ENCODE measurements at regions not wholly inside any gene's neighbourhood (a gene's known extent, or its start where the extent isn't known, plus 50 kb on each side); places are given as distances from the start of the nearest gene placed in this dataset.

GRCh38 chr14:51574009-51574408, 77.7 kb upstream of the FRMD6 start:
- H3K79me2 ChIP-seq (replicated peaks; ENCODE audit: insufficient read depth, low read length) = no peaks in the 10 kb centered on the region
- H3K27me3 ChIP-seq (ENCODE audit: insufficient read depth, low read depth, low read length) = no peaks in the 10 kb centered on the region
- TF ChIP-seq MXI1 (conservative IDR thresholded peaks at IDR 0.05; ENCODE audit: poor library complexity, severe bottlenecking) (no peak), EZH2 (IDR thresholded peaks at IDR 0.05; ENCODE audit: borderline replicate concordance, insufficient read depth, low read length, poor library complexity, severe bottlenecking) (no peak), SMC3 (conservative IDR thresholded peaks at IDR 0.05; ENCODE audit: poor library complexity) (no peak), REST (IDR thresholded peaks at IDR 0.05; ENCODE audit: borderline replicate concordance) (no peak), TAF1 (IDR thresholded peaks at IDR 0.05; ENCODE audit: low read depth) (no peak), POLR2AphosphoS5 (IDR thresholded peaks at IDR 0.05) (no peak), RAD21 (conservative IDR thresholded peaks at IDR 0.05) (no peak)
- H3K9me2 ChIP-seq (ENCODE audit: insufficient read depth, low read length) = no peaks in the 10 kb centered on the region
- no peaks in the 10 kb centered on the region for H3K36me3 ChIP-seq (ENCODE audit: insufficient read depth, low read length)
- no peaks in the 10 kb centered on the region for H3F3A ChIP-seq (ENCODE audit: insufficient read depth, low read length, poor library complexity, severe bottlenecking)
- no peaks in the 10 kb centered on the region for H4K20me1 ChIP-seq (ENCODE audit: insufficient read depth)
- no peak overlapping the region for H3K4me2 ChIP-seq (ENCODE audit: low read length)
- no peak overlapping the region for H3K9ac ChIP-seq (ENCODE audit: low read length)
- no peak overlapping the region for H3K27ac ChIP-seq (ENCODE audit: low read length)
- no peak overlapping the region for H3K4me3 ChIP-seq (ENCODE audit: low read length)
- no peaks in the 10 kb centered on the region for H3K9me3 ChIP-seq (ENCODE audit: low read length)
- H2AFZ ChIP-seq (ENCODE audit: low read depth, low read length) = no peak overlapping the region

GRCh38 chr14:51575349-51576116, 76.2 kb upstream of the FRMD6 start:
- H3K9me2 ChIP-seq (ENCODE audit: insufficient read depth, low read length) = no peaks in the 10 kb centered on the region
- no peaks in the 10 kb centered on the region for H4K20me1 ChIP-seq (ENCODE audit: insufficient read depth)
- no peak overlapping the region for H2AFZ ChIP-seq (ENCODE audit: low read depth, low read length)
- H3K4me3 ChIP-seq (ENCODE audit: low read length) = no peak overlapping the region
- no peaks in the 10 kb centered on the region for H3K36me3 ChIP-seq (ENCODE audit: insufficient read depth, low read length)
- no peak overlapping the region for H3K9ac ChIP-seq (ENCODE audit: low read length)
- H3K79me2 ChIP-seq (replicated peaks; ENCODE audit: insufficient read depth, low read length) = no peaks in the 10 kb centered on the region
- TF ChIP-seq POLR2AphosphoS5 (IDR thresholded peaks at IDR 0.05) = no peak
- TF ChIP-seq MXI1 (conservative IDR thresholded peaks at IDR 0.05; ENCODE audit: poor library complexity, severe bottlenecking) = no peak
- no peak for TF ChIP-seq REST (IDR thresholded peaks at IDR 0.05; ENCODE audit: borderline replicate concordance)
- no peak for TF ChIP-seq SMC3 (conservative IDR thresholded peaks at IDR 0.05; ENCODE audit: poor library complexity)
- TF ChIP-seq CTCF (IDR thresholded peaks at IDR 0.05; ENCODE audit: poor library complexity, severe bottlenecking) = no peak
- no peak for TF ChIP-seq RAD21 (conservative IDR thresholded peaks at IDR 0.05)
- no peak for TF ChIP-seq EZH2 (IDR thresholded peaks at IDR 0.05; ENCODE audit: borderline replicate concordance, insufficient read depth, low read length, poor library complexity, severe bottlenecking)
- no peak for TF ChIP-seq EP300 (conservative IDR thresholded peaks at IDR 0.05; ENCODE audit: poor library complexity, severe bottlenecking)
- no peak for TF ChIP-seq TAF1 (IDR thresholded peaks at IDR 0.05; ENCODE audit: low read depth)
- H3K9me3 ChIP-seq (ENCODE audit: low read length) = no peaks in the 10 kb centered on the region
- no peak overlapping the region for H3K27ac ChIP-seq (ENCODE audit: low read length)
- no peak overlapping the region for H3K4me2 ChIP-seq (ENCODE audit: low read length)
- H3K27me3 ChIP-seq (ENCODE audit: insufficient read depth, low read depth, low read length) = no peaks in the 10 kb centered on the region
- no peaks in the 10 kb centered on the region for H3F3A ChIP-seq (ENCODE audit: insufficient read depth, low read length, poor library complexity, severe bottlenecking)
